HG02943 (cell line): ENCODE measurements at regions not wholly inside any gene's neighbourhood (a gene's known extent, or its start where the extent isn't known, plus 50 kb on each side); places are given as distances from the start of the nearest gene placed in this dataset.
"Not testable (repeated sequence)": the region's sequence is repeated elsewhere in the genome, so short reads cannot be mapped to it uniquely, and the experiment has no call there.

Experiments used
- ATAC-seq: cut with Tn5 transposase; IDR thresholded peaks from one replicate; pipeline ENCODE4 v1.9.1; 2021; ENCODE audit warnings: mild to moderate bottlenecking, low read depth, moderate library complexity; ENCODE audit not compliant: unreplicated experiment

DNA sequence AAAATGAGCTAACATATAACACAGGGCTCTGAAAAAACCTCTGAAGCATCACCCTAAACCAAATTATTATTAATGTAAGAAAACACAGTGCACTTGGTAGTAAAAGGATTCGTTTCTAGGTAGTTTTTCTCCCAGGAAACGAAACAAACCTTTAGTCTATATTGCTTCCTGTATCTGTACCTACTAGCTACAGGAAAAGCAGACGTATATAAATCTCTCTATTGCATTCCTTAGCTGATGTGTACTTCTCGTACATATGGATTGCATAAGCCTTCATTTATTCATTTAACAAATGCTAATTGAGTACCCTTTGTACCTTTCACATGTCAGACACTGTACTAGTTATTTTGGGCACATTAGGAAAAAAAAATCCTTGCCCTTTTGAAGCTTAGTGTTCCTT is 85.0 kb upstream of the RASA1 start:
- no peak for ATAC-seq

DNA sequence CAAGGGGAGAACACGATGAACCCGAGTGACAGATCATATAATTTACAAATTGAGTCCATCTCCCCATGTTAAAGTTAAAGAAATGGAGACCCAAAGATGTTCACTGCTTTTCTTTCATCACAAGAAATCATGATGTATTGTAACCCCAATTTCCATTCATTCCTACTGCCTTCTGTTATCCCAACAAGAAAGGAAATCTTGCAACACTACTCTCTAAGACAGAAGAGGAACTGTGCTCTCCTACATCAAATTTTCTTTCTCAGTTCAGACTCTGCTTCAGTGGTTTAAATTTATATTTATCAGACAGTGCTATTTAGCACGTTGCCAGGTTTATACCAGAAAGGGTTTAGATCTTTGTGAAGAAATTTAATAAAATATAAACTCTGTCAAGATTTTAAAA is 83.8 kb upstream of the RASA1 start:
- ATAC-seq, result no peak

GRCh38 chr5:87184605-87185004 is 83.1 kb upstream of the RASA1 start:
- ATAC-seq, result no peak

GRCh38 chr5:87185838-87186237 is 81.8 kb upstream of the RASA1 start:
- no peak for ATAC-seq

DNA sequence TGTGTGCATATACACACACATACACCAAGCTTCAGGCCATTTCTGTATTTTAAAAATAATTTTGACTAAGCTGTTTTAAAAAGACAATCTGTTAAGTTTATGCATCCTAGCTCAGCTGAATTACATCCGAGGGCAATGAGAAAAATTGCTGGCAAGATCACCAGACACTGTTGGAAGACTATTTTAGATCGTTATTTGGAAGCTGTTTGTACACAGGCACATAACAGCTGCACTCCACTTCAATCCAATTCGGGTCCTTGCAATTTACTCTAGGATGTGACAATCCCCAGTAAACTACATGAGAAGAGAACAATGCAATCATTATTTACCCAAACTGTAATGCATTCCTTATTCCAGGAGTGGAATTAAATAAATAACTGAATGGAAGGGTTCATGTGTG is 79.3 kb upstream of the RASA1 start:
- no peak for ATAC-seq

GRCh38 chr5:87190041-87190440 is 77.6 kb upstream of the RASA1 start:
- ATAC-seq, result no peak

- no peak for ATAC-seq
These were observed 77.0 kb upstream of the RASA1 start for GRCh38 chr5:87190687-87191086.

- ATAC-seq, result no peak
These were observed 76.0 kb upstream of the RASA1 start for GRCh38 chr5:87191645-87192044.

DNA sequence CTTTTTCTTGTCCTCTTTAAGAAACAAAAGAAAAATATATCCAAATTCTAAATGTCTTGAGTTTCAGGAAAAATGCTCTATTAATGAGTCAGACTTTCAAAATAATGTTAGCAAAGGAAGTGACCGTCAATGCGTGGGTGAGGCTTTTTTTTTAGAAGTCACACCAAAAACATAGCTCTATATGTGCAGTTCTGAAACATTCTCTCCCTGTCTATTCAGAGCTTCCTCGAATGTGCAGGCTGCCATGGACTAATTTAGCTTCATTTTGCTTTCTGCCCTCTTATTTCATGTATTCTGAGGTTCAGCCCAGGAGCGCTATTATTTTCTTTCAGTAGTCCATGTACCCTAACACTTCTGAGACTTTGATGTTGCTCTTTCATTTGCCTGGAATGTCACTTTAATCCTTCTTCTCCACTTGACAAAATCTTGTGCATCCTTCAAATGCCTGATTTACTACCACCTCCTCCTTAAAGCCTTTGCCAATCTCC is 72.5 kb upstream of the RASA1 start:
- ATAC-seq, result no peak

GRCh38 chr5:87195616-87196015 is 72.1 kb upstream of the RASA1 start:
- no peak for ATAC-seq

DNA sequence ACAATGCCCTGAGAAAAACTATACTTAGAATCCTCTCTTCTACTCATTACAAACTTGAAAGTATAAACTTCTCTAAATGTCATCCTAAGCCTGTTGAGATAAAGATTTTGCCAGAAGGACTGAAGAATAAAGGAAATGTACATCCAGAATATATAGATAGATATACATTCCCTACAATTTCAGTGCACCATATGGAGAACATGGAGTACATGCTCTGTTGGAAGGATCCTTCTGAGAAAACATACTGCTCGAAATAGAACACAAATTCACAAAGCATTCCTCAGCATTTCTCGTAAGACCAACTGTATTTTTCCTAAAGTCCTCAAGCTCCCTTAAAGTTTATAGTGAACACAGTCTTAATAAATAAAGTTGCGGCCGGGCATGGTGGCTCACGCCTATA is 69.7 kb upstream of the RASA1 start:
- ATAC-seq, result no peak

DNA sequence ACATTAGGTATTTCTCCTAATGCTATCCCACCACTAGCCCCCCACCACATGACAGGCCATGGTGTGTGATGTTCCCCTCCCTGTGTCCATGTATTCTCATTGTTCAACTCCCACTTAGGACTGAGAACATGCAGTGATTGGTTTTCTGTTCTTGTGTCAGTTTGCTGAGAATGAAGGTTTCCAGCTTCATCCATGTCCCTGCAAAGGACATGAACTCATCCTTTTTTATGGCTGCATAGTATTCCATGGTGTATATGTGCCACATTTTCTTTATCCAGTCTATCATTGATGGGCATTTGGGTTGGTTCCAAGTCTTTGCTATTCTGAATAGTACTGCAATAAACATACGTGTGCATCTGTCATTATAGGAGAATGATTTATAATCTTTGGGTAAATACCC is 68.4 kb upstream of the RASA1 start:
- not testable (repeated sequence) for ATAC-seq

DNA sequence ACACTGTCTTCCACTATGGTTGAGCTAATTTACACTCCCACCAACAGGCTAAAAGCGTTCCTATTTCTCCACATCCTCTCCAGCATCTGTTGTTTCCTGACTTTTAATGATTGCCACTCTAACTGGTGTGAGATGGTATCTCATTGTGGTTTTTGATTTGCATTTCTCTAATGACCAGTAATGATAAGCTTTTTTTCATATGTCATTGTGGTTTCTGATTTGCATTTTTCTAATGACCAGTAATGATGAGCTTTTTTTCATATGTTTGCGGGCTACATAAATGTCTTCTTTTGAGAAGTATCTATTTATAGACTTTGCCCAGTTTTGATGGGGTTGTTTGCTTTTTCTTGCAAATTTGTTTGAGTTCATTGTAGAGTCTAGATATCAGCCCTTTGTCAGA is 68.0 kb upstream of the RASA1 start:
- ATAC-seq, result not testable (repeated sequence)

DNA sequence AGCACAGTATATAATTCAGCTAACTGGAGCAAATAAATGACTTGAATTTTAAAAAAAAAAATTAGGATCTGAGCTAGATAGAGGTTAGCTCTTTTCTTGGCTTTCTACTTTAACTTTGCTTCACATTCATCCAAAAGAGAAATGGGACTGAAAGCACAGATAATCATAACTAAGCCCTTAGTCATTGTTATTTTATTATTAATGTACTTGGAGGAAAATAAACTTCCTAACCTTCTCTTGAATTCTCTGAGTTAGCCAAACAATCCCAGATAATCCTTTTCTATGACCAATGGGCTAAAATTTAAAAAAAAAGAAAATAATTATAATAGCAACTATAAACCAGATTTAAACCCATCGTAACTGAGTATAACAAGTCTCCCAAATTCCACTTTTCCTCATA is 57.6 kb upstream of the RASA1 start:
- ATAC-seq, result no peak

- ATAC-seq, result no peak
These were observed 56.9 kb upstream of the RASA1 start for GRCh38 chr5:87210743-87211142.

DNA sequence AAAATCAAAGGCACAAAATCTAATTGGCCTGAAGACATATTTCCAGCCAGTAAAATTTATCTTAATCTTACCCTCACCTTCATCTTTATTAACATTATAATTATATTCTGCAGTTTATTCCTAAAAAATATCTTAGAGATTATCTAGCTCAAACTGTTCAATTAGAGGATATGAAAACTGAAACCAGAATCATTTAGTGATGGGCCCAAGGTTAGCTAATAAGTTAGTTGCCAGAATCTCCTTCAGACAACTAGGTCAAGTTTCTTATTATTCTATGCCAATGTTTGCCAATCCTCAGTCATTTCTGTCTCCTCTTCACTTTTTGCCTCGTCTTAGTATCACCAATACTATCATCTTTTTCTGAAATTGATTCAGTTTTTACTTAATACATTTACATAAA is 56.0 kb upstream of the RASA1 start:
- no peak for ATAC-seq

DNA sequence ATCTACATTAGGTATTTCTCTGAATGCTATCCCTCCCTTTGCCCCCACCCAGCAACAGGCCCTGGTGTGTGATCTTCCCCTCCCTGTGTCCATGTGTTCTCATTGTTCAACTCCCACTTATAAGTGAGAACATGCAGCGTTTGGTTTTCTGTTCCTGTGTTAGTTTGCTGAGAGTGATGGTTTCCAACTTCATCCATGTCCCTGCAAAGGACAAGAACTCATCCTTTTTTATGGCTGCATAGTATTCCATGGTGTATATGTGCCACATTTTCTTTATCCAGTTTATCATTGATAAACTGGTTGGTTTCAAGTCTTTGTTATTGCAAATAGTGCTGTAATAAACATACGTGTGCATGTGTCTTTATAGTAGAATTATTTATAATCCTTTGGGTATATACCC is 55.5 kb upstream of the RASA1 start:
- not testable (repeated sequence) for ATAC-seq

DNA sequence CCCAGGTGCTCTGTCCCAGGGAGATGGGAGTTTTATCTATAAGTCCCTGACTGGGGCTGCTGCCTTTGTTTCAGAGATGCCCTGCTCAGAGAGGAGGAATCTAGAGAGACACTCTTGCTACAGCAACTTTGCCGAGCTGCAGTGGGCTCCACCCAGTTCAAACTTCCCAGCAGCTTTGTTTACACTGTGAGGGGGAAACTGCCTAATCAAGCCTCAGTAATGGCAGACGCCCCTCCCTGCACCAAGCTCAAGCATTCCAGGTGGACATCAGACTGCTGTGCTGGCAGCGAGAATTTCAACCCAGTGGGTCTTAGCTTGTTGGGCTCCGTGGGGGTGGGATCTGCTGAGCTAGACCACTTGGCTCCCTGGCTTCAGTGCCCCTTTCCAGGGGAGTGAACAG is 50.2 kb upstream of the RASA1 start:
- not testable (repeated sequence) for ATAC-seq
